Cortex of kidney (tissue), 1 donor: ENCODE measurements at regions not wholly inside any gene's neighbourhood (a gene's known extent, or its start where the extent isn't known, plus 50 kb on each side); places are given as distances from the start of the nearest gene placed in this dataset.

ENCODE experiments used
- DNase-seq: peaks from one replicate; lab custom pipeline; 2025; lab: John Stamatoyannopoulos, UW

- DNase-seq, result no peak
Measured at GRCh38 chr2:41954304-41955291, 93.2 kb upstream of the PKDCC start.

- no peak for DNase-seq
Measured at GRCh38 chr2:41955316-41956043, 92.3 kb upstream of the PKDCC start.

- no peak for DNase-seq
Measured at GRCh38 chr2:41957431-41957830, 90.4 kb upstream of the PKDCC start.

GRCh38 chr2:41958251-41958650 is 89.6 kb upstream of the PKDCC start:
- no peak for DNase-seq

- DNase-seq, result no peak
Measured at GRCh38 chr2:41958775-41959174, 89.0 kb upstream of the PKDCC start.

- DNase-seq, result no peak
Measured at GRCh38 chr2:41959760-41960159, 88.1 kb upstream of the PKDCC start.

- no peak for DNase-seq
Measured at GRCh38 chr2:41962922-41963622, 84.7 kb upstream of the PKDCC start.

GRCh38 chr2:41963661-41964525 is 83.9 kb upstream of the PKDCC start:
- no peak for DNase-seq

GRCh38 chr2:41965173-41965908 is 82.5 kb upstream of the PKDCC start:
- no peak for DNase-seq

- no peak for DNase-seq
Measured at GRCh38 chr2:41965909-41966295, 81.9 kb upstream of the PKDCC start.

GRCh38 chr2:41966431-41966893 is 81.4 kb upstream of the PKDCC start:
- DNase-seq, result no peak

- no peak for DNase-seq
Measured at GRCh38 chr2:41966920-41967319, 80.9 kb upstream of the PKDCC start.

- DNase-seq, result no peak
Measured at GRCh38 chr2:41967476-41968181, 80.2 kb upstream of the PKDCC start.

- DNase-seq, result no peak
Measured at GRCh38 chr2:41968182-41968578, 79.6 kb upstream of the PKDCC start.

- DNase-seq, result no peak
Measured at GRCh38 chr2:41970988-41971660, 76.7 kb upstream of the PKDCC start.

GRCh38 chr2:41972179-41972578 is 75.6 kb upstream of the PKDCC start:
- DNase-seq, result no peak

- DNase-seq, result no peak
Measured at GRCh38 chr2:41972819-41973218, 75.0 kb upstream of the PKDCC start.

GRCh38 chr2:41973871-41974270 is 74.0 kb upstream of the PKDCC start:
- DNase-seq, result no peak

GRCh38 chr2:41981417-41981816 is 66.4 kb upstream of the PKDCC start:
- no peak for DNase-seq
